Uterus (tissue), 3 donors: ENCODE measurements at regions not wholly inside any gene's neighbourhood (a gene's known extent, or its start where the extent isn't known, plus 50 kb on each side); places are given as distances from the start of the nearest gene placed in this dataset.

ENCODE experiments used
- DNase-seq, 2 donors: peaks; one replicate each; pipeline ENCODE4 v3.0.0-alpha.2; 2019 to 2020
- H3K27ac ChIP-seq, 2 donors: fragments of 200-600 bp; sonication (generic); 1 replicate in 1 of 2; 2 replicates in 1 of 2; pipeline ENCODE4 v1.5.1; 2016 to 2018
- H3K27me3 ChIP-seq, 2 donors: fragments of 200-600 bp; sonication (generic); one replicate each; pipeline ENCODE4 v1.5.1; 2018 to 2019; ENCODE audit warnings: control low read depth in 1 of 2
- H3K36me3 ChIP-seq, 2 donors: fragments of 200-600 bp; sonication (generic); one replicate each; pipeline ENCODE4 v1.5.1; 2019; ENCODE audit warnings: control low read depth in 1 of 2
- H3K4me1 ChIP-seq, 2 donors: fragments of 200-600 bp; sonication (generic); one replicate each; pipeline ENCODE4 v1.5.1; 2018 to 2019; ENCODE audit warnings: control low read depth in 1 of 2
- H3K4me3 ChIP-seq, 2 donors: fragments of 200-600 bp; sonication (generic); 1 replicate in 1 of 2; 2 replicates in 1 of 2; pipeline ENCODE4 v1.5.1; 2018 to 2019; ENCODE audit warnings: mild to moderate bottlenecking in 1 of 2
- H3K9me3 ChIP-seq, 2 donors: fragments of 200-600 bp; sonication (generic); one replicate each; pipeline ENCODE4 v1.5.1; 2019; ENCODE audit warnings: control low read depth in 1 of 2
- POLR2A ChIP-seq, 2 donors: fragments of 450-650 bp; IDR thresholded peaks; one replicate each; pipeline ENCODE4 v1.6.1; 2016; ENCODE audit warnings: antibody characterized with exemption in 2 of 2, mild to moderate bottlenecking in 1 of 2, moderate library complexity in 1 of 2
- intact Hi-C: fragments of 100-400 bp; cut with DNase I; formaldehyde crosslinking; loops from one replicate; pipeline ENCODE4 v1.15.1; 2023; ENCODE audit warnings: low total_unique reads
- TF ChIP-seq, protein P1 (sequence below), 4 experiments: fragments of 200-600 bp in 2 of 4; fragments of 450-650 bp in 2 of 4; sonication (generic) in 2 of 4; IDR thresholded peaks; one replicate each; pipeline ENCODE4 v1.5.1; 2016 to 2019; ENCODE audit warnings: antibody characterized with exemption in 4 of 4, mild to moderate bottlenecking in 2 of 4, moderate library complexity in 1 of 4
- donor health status: DM: yes; HTN: yes; CAD: no.

DNA sequence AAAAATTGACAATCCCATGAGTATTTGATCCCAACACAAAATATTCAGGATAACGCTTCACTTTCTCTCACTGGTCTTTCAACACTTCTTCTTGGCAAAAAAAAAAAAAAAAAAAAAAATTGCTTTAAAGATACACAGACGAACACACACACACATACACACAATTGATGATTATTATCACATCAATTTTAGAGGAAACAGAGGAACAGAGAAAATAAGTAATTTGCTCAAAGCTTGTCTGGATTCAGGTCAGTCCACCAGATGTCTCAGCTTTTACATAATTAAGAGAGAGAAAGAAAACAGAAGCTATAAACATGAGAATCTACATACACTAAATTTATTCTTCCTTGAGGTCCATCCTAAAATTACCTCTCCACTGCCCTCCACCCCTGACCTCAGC lies 183.4 kb downstream of the MZT1 start:
- H3K4me3 ChIP-seq = no peak overlapping the region
- intact Hi-C loops = no loop called here
- H3K36me3 ChIP-seq = no peaks in the 10 kb centered on the region
- H3K4me1 ChIP-seq = no peaks in the 10 kb centered on the region
- no peak for DNase-seq
- H3K27me3 ChIP-seq = no peaks in the 10 kb centered on the region
- TF ChIP-seq, protein P1, sequence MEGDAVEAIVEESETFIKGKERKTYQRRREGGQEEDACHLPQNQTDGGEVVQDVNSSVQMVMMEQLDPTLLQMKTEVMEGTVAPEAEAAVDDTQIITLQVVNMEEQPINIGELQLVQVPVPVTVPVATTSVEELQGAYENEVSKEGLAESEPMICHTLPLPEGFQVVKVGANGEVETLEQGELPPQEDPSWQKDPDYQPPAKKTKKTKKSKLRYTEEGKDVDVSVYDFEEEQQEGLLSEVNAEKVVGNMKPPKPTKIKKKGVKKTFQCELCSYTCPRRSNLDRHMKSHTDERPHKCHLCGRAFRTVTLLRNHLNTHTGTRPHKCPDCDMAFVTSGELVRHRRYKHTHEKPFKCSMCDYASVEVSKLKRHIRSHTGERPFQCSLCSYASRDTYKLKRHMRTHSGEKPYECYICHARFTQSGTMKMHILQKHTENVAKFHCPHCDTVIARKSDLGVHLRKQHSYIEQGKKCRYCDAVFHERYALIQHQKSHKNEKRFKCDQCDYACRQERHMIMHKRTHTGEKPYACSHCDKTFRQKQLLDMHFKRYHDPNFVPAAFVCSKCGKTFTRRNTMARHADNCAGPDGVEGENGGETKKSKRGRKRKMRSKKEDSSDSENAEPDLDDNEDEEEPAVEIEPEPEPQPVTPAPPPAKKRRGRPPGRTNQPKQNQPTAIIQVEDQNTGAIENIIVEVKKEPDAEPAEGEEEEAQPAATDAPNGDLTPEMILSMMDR (IDR thresholded peaks at IDR 0.05) = no peak
- no peak for TF ChIP-seq POLR2A (IDR thresholded peaks at IDR 0.05)
- no peak overlapping the region for H3K27ac ChIP-seq
- H3K9me3 ChIP-seq = no peaks in the 10 kb centered on the region

DNA sequence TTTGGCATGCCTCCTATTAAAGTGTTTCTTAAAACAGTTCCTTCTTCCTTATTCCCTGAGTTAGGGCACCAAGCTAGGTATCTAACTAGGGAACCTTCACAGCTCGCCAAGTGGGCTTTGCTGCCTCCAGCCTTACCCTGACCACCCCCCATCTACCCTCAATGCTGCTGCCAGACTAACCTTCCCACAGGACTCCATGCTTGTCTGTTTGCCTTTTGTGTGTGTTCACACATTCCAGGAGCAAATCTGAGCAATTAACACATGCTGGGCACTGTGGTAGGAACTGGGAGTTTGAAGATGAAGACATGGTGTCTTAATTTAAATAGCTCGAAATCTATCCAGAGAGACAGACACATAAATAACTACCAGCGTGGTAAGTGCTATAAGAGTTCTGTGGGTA lies 185.2 kb downstream of the MZT1 start:
- TF ChIP-seq, protein P1 (IDR thresholded peaks at IDR 0.05) = no peak

DNA sequence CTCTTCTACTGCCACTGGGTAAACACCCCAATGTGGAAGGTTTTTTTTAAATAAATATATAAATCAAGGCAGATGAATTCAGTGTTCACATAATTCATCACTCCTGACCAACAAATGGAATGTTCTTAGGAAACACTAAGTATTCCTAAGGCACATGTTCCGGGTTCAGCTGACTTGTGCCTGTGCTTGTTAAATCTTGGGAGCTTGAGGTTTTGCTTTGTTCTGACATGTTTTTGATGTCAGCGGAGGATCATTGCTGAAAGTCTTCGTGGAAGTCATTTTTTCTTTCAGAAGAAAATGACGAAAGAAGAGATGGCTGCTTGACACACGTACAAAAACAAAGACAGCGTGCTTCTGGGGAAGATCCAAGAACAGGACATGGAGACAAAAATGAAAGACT lies 185.8 kb downstream of the MZT1 start:
- DNase-seq = no peak
- Histone ChIP-seq H3K9me3 (no peaks in the 10 kb centered on the region), H3K4me1 (no peaks in the 10 kb centered on the region), H3K4me3 (no peak overlapping the region), H3K36me3 (no peaks in the 10 kb centered on the region), H3K27ac (no peak overlapping the region), H3K27me3 (no peaks in the 10 kb centered on the region)
- no peak for TF ChIP-seq POLR2A (IDR thresholded peaks at IDR 0.05)
- TF ChIP-seq, protein P1 (IDR thresholded peaks at IDR 0.05) = no peak
- intact Hi-C loops = no loop called here

More for the DNA sequence above, 185.2 kb downstream of the MZT1 start:
- intact Hi-C loops = no loop called here
- no peak overlapping the region for H3K27ac ChIP-seq
- no peaks in the 10 kb centered on the region for H3K4me1 ChIP-seq
- no peak overlapping the region for H3K4me3 ChIP-seq
- DNase-seq = no peak
- no peaks in the 10 kb centered on the region for H3K36me3 ChIP-seq
- no peaks in the 10 kb centered on the region for H3K9me3 ChIP-seq
- no peaks in the 10 kb centered on the region for H3K27me3 ChIP-seq

DNA sequence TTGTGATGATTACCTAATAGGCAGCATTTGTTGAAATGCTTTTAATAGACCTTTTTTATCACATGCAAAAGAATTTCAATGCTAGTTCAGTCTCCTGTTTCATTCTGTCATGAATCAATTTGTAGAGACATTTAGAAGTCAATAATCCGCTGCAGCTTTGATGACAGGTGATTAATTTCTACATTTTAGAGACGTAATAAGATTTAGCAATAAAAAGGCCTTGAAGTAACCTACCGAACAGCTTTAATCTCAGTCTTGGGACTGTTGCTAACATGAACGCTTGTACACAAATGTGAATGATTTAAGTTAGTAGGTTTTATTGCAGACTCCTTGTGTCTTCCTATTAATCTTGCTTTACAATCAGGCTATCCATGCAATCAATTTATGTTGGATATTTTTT lies 186.5 kb downstream of the MZT1 start:
- intact Hi-C loops = no loop called here

DNA sequence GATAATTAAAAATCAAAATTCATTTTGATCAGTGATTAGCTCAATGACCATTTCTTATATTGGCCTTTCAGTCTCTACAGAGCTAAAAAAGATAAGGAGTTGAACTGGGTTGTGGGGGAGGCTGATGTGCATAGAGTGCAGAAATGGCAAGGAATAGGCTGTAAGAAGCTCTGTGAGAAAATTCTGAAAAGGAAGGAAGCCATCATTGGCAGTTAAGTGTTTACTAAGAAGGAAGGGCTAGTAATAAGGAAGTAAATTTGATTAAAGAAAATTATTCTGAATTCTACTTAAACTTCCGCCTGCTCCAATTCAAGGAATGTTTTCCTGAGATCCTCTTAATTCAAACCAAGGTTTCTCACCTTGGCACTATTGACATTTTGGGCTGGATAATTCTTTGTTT lies 187.5 kb downstream of the MZT1 start:
- no peak for TF ChIP-seq POLR2A (IDR thresholded peaks at IDR 0.05)
- TF ChIP-seq, protein P1 (IDR thresholded peaks at IDR 0.05) = no peak
- no peak overlapping the region for H3K27ac ChIP-seq
- H3K4me1 ChIP-seq = no peaks in the 10 kb centered on the region
- no peaks in the 10 kb centered on the region for H3K27me3 ChIP-seq
- DNase-seq = no peak
- no peaks in the 10 kb centered on the region for H3K36me3 ChIP-seq
- H3K9me3 ChIP-seq = no peaks in the 10 kb centered on the region
- no peak overlapping the region for H3K4me3 ChIP-seq
- intact Hi-C loops = no loop called here

More for the DNA sequence above, 186.5 kb downstream of the MZT1 start:
- Histone ChIP-seq H3K27me3 (no peaks in the 10 kb centered on the region), H3K36me3 (no peaks in the 10 kb centered on the region), H3K9me3 (no peaks in the 10 kb centered on the region), H3K4me3 (no peak overlapping the region), H3K27ac (no peak overlapping the region), H3K4me1 (no peaks in the 10 kb centered on the region)
- no peak for DNase-seq
- TF ChIP-seq, protein P1 (IDR thresholded peaks at IDR 0.05) = no peak
- TF ChIP-seq POLR2A (IDR thresholded peaks at IDR 0.05) = no peak
